ENCODE measurements at regions not wholly inside any gene's neighbourhood (a gene's known extent, or its start where the extent isn't known, plus 50 kb on each side); places are given as distances from the start of the nearest gene placed in this dataset.

GRCh38 chr1:234544087-234544579 lies 65.2 kb upstream of the TARBP1 start:
- TF ChIP-seq CTCF (IDR thresholded peaks at IDR 0.05) = no peak
- TF ChIP-seq POLR2A (IDR thresholded peaks at IDR 0.05) = no peak
